Inflammatory macrophage treated with lipopolysaccharide for 4 hours (primary cell): ENCODE measurements at regions not wholly inside any gene's neighbourhood (a gene's known extent, or its start where the extent isn't known, plus 50 kb on each side); places are given as distances from the start of the nearest gene placed in this dataset.

ENCODE experiments used
- DNase-seq: peaks from one replicate; pipeline ENCODE4 v3.0.0-alpha.2; 2020

GRCh38 chr17:36696805-36697204 lies 95.4 kb downstream of the MRM1 start:
- DNase-seq, result no peak

- no peak for DNase-seq
Measured at GRCh38 chr17:36697903-36698530, 96.6 kb downstream of the MRM1 start.

- DNase-seq, result no peak
Measured at GRCh38 chr17:36701429-36702099, 100.2 kb downstream of the MRM1 start.

- no peak for DNase-seq
Measured at GRCh38 chr17:36702636-36703035, 101.3 kb downstream of the MRM1 start.

GRCh38 chr17:36703860-36704266 lies 102.5 kb downstream of the MRM1 start:
- DNase-seq, result no peak

GRCh38 chr17:36705283-36705795 lies 104.0 kb downstream of the MRM1 start:
- DNase-seq, result no peak

GRCh38 chr17:36705874-36706731 lies 104.7 kb downstream of the MRM1 start:
- peak; percentile 33 for DNase-seq

GRCh38 chr17:36707904-36708303 lies 106.5 kb downstream of the MRM1 start:
- DNase-seq, result no peak

GRCh38 chr17:36714789-36715188 lies 113.4 kb downstream of the MRM1 start:
- no peak for DNase-seq

GRCh38 chr17:36715951-36716350 lies 114.6 kb downstream of the MRM1 start:
- no peak for DNase-seq

- no peak for DNase-seq
Measured at GRCh38 chr17:36717088-36717487, 115.7 kb downstream of the MRM1 start.

GRCh38 chr17:36720131-36720530 lies 118.7 kb downstream of the MRM1 start:
- no peak for DNase-seq

- peak; percentile 54 for DNase-seq
Measured at GRCh38 chr17:36721560-36722120, 120.3 kb downstream of the MRM1 start.

- DNase-seq, result peak; percentile 8
Measured at GRCh38 chr17:36722121-36722902, 120.9 kb downstream of the MRM1 start.

GRCh38 chr17:36722903-36723263 lies 121.5 kb downstream of the MRM1 start:
- no peak for DNase-seq

- no peak for DNase-seq
Measured at GRCh38 chr17:36723459-36724025, 122.2 kb downstream of the MRM1 start.

- no peak for DNase-seq
Measured at GRCh38 chr17:36726199-36726598, 124.8 kb downstream of the MRM1 start.

GRCh38 chr17:36727052-36727451 lies 125.7 kb downstream of the MRM1 start:
- no peak for DNase-seq

- no peak for DNase-seq
Measured at GRCh38 chr17:36727577-36727976, 126.2 kb downstream of the MRM1 start.

- no peak for DNase-seq
Measured at GRCh38 chr17:36728030-36728991, 126.9 kb downstream of the MRM1 start.
